ENCODE measurements at regions not wholly inside any gene's neighbourhood (a gene's known extent, or its start where the extent isn't known, plus 50 kb on each side); places are given as distances from the start of the nearest gene placed in this dataset.

DNA sequence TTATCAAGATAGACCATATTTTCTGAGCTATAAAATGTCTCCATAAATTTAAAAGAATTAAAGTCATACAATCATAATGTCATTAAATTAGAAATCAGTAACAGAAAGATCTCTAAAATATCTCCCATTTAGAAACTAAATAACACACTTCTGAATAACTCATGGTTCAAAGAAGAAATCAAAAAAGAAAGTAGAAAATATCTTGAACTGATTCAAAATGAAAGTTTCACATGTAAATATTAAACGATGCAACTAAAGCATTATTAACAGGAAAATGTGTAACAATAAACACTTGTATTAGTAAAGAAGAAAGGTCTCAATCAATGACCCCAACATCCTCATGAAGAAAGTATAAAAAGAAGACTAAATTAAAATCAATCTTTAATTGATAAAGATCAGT lies 50.5 kb upstream of the PZP start:
- intact Hi-C loops (cut with DNase I), result no loop called here
- no peak for DNase-seq
- TF ChIP-seq POLR2A (IDR thresholded peaks at IDR 0.05), result no peak
- TF ChIP-seq, protein P1, sequence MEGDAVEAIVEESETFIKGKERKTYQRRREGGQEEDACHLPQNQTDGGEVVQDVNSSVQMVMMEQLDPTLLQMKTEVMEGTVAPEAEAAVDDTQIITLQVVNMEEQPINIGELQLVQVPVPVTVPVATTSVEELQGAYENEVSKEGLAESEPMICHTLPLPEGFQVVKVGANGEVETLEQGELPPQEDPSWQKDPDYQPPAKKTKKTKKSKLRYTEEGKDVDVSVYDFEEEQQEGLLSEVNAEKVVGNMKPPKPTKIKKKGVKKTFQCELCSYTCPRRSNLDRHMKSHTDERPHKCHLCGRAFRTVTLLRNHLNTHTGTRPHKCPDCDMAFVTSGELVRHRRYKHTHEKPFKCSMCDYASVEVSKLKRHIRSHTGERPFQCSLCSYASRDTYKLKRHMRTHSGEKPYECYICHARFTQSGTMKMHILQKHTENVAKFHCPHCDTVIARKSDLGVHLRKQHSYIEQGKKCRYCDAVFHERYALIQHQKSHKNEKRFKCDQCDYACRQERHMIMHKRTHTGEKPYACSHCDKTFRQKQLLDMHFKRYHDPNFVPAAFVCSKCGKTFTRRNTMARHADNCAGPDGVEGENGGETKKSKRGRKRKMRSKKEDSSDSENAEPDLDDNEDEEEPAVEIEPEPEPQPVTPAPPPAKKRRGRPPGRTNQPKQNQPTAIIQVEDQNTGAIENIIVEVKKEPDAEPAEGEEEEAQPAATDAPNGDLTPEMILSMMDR (IDR thresholded peaks at IDR 0.05), result no peak
- H3K27me3 ChIP-seq, result no peaks in the 10 kb centered on the region
- no peaks in the 10 kb centered on the region for H3K36me3 ChIP-seq
- WGBS, 2 donors, result 70 to 72% methylated on average over 1 of the region's 1 CpG
- H3K4me3 ChIP-seq, result no peak overlapping the region
- no peaks in the 10 kb centered on the region for H3K4me1 ChIP-seq
- H3K9me3 ChIP-seq, result no peaks in the 10 kb centered on the region
- H3K27ac ChIP-seq, result no peak overlapping the region

Small RNAs in the stretch of these regions (small RNA-seq; reads per million reads assigned to genes)
- 0 reads per million in 4 donors for gene RF00072

All from esophagus squamous epithelium (tissue), 5 donors.